NCI-H1105 (cell line): ENCODE measurements at regions not wholly inside any gene's neighbourhood (a gene's known extent, or its start where the extent isn't known, plus 50 kb on each side); places are given as distances from the start of the nearest gene placed in this dataset.
"Not testable (repeated sequence)": the region's sequence is repeated elsewhere in the genome, so short reads cannot be mapped to it uniquely, and the experiment has no call there.

ENCODE experiments used
- DNase-seq: peaks from one replicate; lab custom pipeline; 2025; lab: John Stamatoyannopoulos, UW

- DNase-seq, result no peak
Observed at GRCh38 chr11:24267014-24267413, 229.8 kb upstream of the LUZP2 start.

DNA sequence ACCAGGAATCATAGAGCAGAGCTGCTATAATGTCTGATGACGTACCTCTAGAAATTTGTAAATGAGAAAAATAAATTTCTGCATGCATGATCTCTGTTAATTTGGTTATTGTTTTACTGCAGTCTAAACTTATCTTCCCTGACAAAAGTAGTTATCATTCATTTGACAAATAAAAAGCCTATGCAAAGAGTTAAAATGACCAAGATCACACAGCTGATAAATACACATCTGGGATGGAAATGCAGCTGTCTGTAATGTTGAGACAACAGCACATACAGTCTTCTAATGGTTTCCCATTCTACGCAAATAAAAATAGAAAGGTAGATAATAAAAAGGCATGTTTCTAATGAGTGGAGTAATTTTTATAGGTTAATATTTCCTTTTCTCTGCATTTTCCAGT, 225.1 kb upstream of the LUZP2 start:
- no peak for DNase-seq

DNA sequence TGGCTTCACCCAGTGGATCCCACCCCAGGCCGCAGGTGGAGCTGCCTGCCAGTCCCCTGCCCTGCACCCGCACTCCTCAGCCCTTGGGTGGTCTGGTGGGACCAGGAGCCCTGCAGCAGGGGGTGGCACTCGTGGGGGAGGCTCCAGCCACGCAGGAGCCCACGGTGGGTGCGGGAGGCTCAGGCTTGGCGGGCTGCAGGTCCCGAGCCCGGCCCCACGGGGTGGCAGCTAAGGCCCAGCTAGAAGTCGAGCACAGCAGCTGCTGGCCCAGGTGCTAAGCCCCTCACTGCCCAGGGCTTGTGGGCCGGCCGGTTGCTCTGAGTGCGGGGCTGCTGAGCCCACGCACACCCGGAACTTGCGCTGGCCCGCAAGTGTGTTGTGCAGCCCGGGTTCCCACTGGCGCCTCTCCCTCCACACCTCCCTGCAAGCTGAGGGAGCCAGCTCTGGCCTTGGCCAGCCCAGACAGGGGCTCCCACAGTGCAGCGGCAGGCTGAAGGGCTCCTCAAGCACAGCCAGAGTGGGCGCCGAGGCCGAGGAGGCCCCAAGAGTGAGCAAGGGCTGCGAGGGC, 222.6 kb upstream of the LUZP2 start:
- not testable (repeated sequence) for DNase-seq

- no peak for DNase-seq
Observed at GRCh38 chr11:24286238-24286637, 210.6 kb upstream of the LUZP2 start.

GRCh38 chr11:24289301-24289700, 207.6 kb upstream of the LUZP2 start:
- no peak for DNase-seq

DNA sequence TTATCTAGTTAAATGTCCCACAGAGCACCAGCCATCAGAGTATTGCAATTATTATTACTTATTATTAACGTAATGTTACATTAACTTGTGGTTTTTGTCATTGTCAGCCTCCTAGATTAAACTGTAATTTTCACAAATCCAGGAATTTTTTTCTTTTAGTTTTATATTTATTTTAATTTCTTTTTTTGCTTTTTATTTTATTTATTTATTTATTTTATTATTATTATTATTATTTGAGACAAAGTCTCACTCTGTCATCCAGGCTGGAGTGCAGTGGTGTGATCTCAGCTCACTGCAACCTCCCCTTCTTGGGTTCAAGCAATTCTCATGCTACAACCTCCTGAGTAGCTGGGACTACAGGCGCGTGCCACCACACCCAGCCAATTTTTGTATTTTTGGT, 202.9 kb upstream of the LUZP2 start:
- no peak for DNase-seq

GRCh38 chr11:24295360-24295759, 201.5 kb upstream of the LUZP2 start:
- DNase-seq, result no peak

- no peak for DNase-seq
Observed at GRCh38 chr11:24297461-24297860, 199.4 kb upstream of the LUZP2 start.

- no peak for DNase-seq
Observed at GRCh38 chr11:24298146-24298545, 198.7 kb upstream of the LUZP2 start.

GRCh38 chr11:24311974-24312373, 184.9 kb upstream of the LUZP2 start:
- no peak for DNase-seq

- DNase-seq, result no peak
Observed at GRCh38 chr11:24312464-24313238, 184.2 kb upstream of the LUZP2 start.

DNA sequence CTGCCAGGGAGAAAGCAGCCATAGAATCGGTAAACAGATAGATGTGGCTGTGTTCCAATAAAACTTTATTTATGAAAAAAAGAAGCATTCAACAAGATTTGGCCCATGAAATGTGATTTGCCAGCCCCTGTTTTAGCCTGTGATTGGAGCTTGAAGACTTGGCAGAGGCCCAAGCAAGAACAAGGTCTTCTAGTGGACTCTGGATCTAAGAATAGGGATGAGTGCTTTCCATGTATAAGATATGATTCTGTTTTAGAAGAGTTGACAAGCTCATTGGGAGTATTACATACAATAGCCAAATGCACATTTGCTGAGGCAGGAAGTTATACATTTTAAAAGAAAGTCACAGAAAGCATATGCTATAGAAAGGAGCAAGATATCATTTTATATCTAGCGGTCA, 175.6 kb upstream of the LUZP2 start:
- no peak for DNase-seq

- DNase-seq, result no peak
Observed at GRCh38 chr11:24324211-24324610, 172.6 kb upstream of the LUZP2 start.

DNA sequence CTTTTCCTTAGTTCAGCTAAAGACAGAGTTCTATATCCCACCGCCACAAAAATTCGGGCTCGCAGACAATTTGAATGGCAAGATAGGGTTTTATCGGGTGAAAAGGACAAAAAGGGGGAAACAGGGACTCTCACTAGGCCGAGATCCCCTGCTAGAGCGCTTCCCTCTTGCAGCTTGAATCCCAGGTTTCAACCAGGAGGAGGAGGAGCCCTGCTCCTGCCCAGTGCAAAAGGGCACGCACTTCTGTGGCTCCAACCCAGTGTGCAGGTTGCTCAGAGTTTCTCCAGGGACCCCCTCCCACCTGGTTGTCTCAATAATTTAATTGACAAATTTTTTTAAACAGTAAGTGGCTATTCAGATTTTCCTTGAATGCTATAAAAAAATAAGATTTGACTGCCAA, 152.6 kb upstream of the LUZP2 start:
- no peak for DNase-seq

DNA sequence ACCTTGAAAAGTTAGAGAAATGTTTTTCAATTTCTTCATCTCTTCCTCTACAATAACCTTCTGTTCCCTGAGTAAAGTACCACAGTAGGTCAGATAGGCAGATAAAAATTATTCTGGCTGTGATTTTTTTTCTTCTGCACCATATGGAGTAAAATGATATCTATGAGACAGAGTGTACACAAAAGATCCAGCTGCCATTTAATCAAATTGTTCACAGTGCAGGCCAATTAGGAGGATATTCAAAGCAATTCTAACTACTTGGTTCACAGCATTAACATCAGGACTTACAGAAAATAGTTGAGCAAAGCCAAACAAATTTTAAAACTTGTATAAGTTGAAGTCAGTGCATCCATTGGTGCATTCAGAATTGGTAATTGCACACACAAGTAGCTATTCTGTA, 147.9 kb upstream of the LUZP2 start:
- no peak for DNase-seq

GRCh38 chr11:24351179-24351578, 145.7 kb upstream of the LUZP2 start:
- no peak for DNase-seq

DNA sequence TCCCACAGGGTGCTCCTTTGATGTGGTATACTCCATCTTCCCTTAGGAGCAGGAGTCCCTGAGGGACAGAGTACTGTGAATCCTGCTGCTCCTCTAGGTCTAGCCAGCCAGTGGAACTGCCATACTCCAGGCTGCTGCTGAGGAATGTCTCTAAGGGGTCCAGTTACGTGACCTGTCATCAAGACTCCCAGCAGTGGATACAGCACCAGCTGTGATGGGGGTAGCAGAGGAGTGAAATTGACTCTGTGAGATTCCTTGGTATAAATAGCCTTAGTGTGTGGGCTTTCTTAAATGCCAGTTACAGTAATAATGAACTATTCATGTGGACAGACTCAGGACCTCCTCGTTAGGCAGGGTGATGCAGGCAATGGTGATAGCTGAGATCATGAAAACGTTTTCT, 140.4 kb upstream of the LUZP2 start:
- DNase-seq, result no peak

DNA sequence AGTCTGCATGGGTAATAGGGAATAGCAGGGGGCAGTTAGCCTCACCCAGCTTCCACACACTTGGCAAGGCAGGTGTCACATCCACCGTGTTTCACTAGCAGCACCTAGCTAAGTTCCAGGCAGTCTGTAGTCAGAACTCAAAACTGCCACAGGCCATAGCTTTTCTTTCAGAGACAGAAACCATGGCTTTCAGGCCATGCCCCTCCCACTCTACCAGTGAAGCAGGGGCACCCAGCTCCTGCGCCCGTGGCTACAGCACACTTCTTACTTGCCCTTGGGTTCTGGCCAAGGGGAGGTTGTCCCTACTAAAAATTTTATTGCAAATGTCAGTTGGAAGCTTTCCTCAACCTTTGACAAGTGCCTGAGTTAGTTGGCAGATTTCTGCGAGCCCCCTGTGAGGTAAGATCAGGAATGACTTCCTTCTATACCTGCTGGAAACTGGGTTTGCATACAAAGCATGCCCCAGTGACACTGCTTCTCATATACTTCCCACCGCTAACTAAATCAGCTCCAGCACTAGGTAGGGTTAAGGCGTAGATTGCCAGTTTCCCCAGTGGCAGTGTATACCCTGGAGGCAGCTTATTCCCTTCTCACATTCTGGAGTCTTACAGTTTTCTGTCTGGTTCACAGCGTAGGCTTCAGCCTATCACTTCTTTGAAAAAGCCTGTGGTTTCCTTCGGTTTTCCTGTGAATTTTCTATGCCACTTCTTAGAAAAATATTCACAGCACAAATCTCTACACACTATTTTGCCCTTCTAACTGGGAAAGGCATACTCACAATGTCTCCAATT, 139.0 kb upstream of the LUZP2 start:
- DNase-seq, result no peak

DNA sequence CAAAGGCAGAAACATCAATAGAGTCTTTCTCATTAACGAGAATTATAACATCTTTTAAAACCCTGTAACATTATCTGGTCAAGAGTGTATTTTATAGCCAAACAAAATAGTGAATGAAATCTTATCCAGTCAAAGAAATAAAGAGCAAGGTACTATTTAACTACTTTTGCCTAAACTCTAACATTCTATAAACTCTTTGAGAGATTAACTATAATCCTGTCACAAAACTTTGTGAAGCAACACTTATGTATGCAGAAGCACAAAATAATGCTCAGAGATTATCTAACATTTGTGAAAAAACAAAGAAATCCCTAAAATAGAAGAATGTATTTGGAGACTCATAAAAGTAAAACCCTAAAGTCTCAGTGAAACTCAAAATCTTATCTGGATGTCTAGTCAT, 124.4 kb upstream of the LUZP2 start:
- no peak for DNase-seq

GRCh38 chr11:24373516-24373915, 123.3 kb upstream of the LUZP2 start:
- no peak for DNase-seq

DNA sequence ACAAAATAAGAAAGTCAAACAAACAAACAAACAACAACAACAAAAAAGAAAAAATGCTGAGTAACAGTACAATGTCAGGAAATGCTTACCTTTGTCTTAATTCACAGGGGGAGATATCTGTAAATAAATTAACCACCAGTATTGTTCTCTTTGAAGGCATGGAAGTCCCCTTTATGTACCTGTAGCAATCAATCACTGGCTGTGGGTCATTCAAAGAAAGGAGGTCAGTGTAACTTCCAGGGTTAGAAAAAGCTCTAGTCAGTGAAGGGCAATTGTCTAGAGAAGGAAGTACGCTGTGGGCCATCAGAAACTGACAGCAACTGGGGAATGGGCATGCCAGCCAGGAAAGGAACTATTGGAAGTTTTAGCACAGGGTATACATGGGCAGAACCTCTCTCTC, 121.5 kb upstream of the LUZP2 start:
- DNase-seq, result no peak

GRCh38 chr11:24375931-24376330, 120.9 kb upstream of the LUZP2 start:
- DNase-seq, result no peak

DNA sequence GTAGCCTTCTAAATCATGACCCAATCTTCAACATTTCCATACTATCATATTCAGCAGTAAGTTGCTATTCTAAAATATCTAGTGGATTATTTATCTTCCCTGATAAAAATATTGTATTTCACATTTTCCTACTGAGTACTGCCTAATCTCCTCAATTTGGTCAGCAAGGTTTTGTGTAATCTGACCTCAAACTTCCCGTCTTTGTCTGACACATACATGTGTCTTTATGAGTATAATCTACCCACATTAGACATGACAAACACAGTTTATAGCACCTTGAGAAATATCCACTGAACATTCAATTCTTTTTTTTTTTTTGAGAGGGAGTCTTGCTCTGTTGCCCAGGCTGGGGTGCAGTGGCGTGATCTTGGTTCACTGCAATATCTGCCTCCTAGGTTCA, 113.7 kb upstream of the LUZP2 start:
- DNase-seq, result no peak
